Gastroesophageal sphincter (tissue), 4 donors: ENCODE measurements at regions not wholly inside any gene's neighbourhood (a gene's known extent, or its start where the extent isn't known, plus 50 kb on each side); places are given as distances from the start of the nearest gene placed in this dataset.
"Not testable (repeated sequence)": the region's sequence is repeated elsewhere in the genome, so short reads cannot be mapped to it uniquely, and the experiment has no call there.

Source experiments
- ATAC-seq: fragments of 150-250 bp; one replicate; pipeline ENCODE4 v1.9.1; 2016; ENCODE audit warnings: mild to moderate bottlenecking, moderate library complexity
- H3K27ac ChIP-seq, 4 donors: fragments of 200-600 bp; sonication (generic) in 3 of 4; 1 replicate in 3 of 4; 2 replicates in 1 of 4; pipeline ENCODE4 v1.5.1; 2016 to 2019
- H3K27me3 ChIP-seq: fragments of 200-600 bp; sonication (generic); one replicate; pipeline ENCODE4 v1.5.1; 2019
- H3K36me3 ChIP-seq, 2 donors: fragments of 200-600 bp; sonication (generic); one replicate each; pipeline ENCODE4 v1.5.1; 2019; ENCODE audit warnings: control low read depth in 1 of 2
- H3K4me1 ChIP-seq, 3 donors: fragments of 200-600 bp; sonication (generic); 1 replicate in 2 of 3; 2 replicates in 1 of 3; pipeline ENCODE4 v1.5.1; 2016 to 2019; ENCODE audit warnings: control low read depth in 2 of 3
- H3K4me3 ChIP-seq, 2 donors: fragments of 200-600 bp; sonication (generic); one replicate each; pipeline ENCODE4 v1.5.1; 2019; ENCODE audit warnings: mild to moderate bottlenecking in 1 of 2, moderate library complexity in 1 of 2
- H3K9me3 ChIP-seq, 3 donors: fragments of 200-600 bp; sonication (generic); one replicate each; pipeline ENCODE4 v1.5.1; 2017 to 2019; ENCODE audit warnings: control low read depth in 2 of 3
- EP300 ChIP-seq: sonication (generic); formaldehyde crosslinking; IDR thresholded peaks from one replicate; pipeline ENCODE4 v1.6.1; 2017; ENCODE audit warnings: antibody characterized with exemption, mild to moderate bottlenecking
- POLR2A ChIP-seq, 2 donors: fragments of 450-650 bp; IDR thresholded peaks; one replicate each; pipeline ENCODE4 v1.6.1; 2017; ENCODE audit warnings: antibody characterized with exemption in 2 of 2, mild to moderate bottlenecking in 2 of 2, moderate library complexity in 1 of 2
- POLR2AphosphoS5 ChIP-seq: sonication (generic); formaldehyde crosslinking; IDR thresholded peaks from one replicate; pipeline ENCODE4 v1.6.1; 2017; ENCODE audit warnings: antibody characterized with exemption
- WGBS, 2 donors: methylation state at CpG; one replicate each; pipeline ENCODE4 v1.1.5; 2018; ENCODE audit warnings: low coverage in 1 of 2; 5-methylcytosine and 5-hydroxymethylcytosine counted together
- TF ChIP-seq, protein P1 (sequence below), 4 experiments: fragments of 200-600 bp in 2 of 4; fragments of 450-650 bp in 2 of 4; sonication (generic) in 1 of 4; IDR thresholded peaks; one replicate each; pipeline ENCODE4 v1.5.1; 2017 to 2019; ENCODE audit warnings: antibody characterized with exemption in 4 of 4, mild to moderate bottlenecking in 2 of 4, moderate library complexity in 2 of 4

DNA sequence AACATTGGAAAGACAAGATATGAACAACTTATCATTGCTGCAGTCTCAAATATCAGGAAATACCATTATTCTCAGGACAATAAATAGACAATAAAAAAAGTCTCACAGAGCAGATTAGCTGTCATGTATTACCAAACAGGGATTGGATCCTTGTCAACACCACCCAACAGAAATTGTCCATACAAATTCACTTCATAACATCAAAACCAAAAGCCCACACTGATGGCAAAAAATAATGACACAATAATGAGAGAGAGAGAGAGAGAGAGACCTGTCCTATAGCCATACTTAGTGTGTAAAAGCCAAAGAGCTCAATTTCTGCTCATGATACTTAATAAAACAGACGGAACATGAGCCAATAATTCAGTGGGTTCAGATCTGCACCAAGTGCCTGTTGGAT lies 96.5 kb downstream of the PPIAL4G start:
- Histone ChIP-seq H3K36me3 (no peaks in the 10 kb centered on the region), H3K27me3 (peaks cover 6% of the 10 kb centered on the region), H3K9me3 (no peaks in the 10 kb centered on the region), H3K4me3 (no peak overlapping the region), H3K4me1 (peaks cover 0 to 7% (median 0%) of the 10 kb centered on the region in 3 donors), H3K27ac (no peak overlapping the region)
- 92 to 100% methylated on average over 1 of the region's 1 CpG for WGBS, 2 donors
- no peak for TF ChIP-seq POLR2AphosphoS5
- TF ChIP-seq EP300, result no peak
- TF ChIP-seq POLR2A (IDR thresholded peaks at IDR 0.05), result no peak
- TF ChIP-seq, protein P1, sequence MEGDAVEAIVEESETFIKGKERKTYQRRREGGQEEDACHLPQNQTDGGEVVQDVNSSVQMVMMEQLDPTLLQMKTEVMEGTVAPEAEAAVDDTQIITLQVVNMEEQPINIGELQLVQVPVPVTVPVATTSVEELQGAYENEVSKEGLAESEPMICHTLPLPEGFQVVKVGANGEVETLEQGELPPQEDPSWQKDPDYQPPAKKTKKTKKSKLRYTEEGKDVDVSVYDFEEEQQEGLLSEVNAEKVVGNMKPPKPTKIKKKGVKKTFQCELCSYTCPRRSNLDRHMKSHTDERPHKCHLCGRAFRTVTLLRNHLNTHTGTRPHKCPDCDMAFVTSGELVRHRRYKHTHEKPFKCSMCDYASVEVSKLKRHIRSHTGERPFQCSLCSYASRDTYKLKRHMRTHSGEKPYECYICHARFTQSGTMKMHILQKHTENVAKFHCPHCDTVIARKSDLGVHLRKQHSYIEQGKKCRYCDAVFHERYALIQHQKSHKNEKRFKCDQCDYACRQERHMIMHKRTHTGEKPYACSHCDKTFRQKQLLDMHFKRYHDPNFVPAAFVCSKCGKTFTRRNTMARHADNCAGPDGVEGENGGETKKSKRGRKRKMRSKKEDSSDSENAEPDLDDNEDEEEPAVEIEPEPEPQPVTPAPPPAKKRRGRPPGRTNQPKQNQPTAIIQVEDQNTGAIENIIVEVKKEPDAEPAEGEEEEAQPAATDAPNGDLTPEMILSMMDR (IDR thresholded peaks at IDR 0.05), result no peak
- ATAC-seq, result no peak

DNA sequence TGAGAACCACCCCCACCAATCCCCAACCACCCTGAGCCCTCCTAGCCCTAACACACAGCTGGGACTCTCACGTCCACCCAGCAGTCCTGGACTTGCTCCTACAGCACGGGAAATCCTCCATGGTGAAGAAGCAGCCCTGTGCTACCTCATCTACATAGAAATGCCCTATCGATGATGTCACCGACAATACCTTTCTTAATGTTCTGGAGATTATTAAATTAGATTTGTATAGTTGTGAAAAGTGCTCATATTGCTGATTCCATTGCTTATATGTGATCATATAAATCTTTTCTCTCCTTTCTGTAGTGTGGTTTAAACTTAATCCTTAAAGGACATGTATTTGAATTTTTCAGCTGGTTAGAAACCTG lies 97.1 kb downstream of the PPIAL4G start:
- not testable (repeated sequence) for H3K27ac ChIP-seq, H3K9me3 ChIP-seq, H3K36me3 ChIP-seq, H3K4me3 ChIP-seq, ATAC-seq, H3K27me3 ChIP-seq, H3K4me1 ChIP-seq
- 90 to 92% methylated on average over 2 to 4 of the region's 4 CpGs for WGBS, 2 donors

DNA sequence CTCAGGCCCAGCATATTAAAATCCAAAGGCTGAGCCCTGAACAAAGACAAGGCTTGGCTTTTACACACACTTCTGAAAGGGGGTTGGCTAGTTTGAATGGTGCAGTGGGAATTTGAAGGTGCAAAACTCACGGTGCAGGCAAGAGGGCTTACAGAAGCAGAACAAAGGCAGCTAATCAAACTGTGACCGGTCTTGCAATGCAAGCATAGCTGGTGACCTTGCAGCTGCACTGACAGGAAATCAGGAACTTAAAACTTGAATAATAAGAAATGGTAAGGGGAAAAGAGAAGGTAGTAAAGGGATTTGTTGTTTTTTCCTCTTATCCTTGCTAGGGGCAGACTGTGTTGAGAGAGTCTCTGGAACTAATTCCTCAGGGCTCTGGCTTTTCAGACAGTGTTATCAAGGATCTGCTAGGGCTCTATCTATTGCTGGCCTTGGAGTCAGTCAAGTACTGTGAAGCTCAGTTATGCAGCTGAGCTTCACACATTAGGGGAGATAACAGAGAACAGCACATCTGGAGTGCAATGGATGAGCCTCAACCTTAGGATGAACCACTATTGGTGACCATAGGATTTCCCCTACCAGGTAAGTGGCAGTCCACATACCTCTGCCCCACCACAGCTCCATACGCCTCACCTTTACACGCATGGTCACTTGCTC lies 97.6 kb downstream of the PPIAL4G start:
- Histone ChIP-seq H3K4me3 (no peak overlapping the region), H3K27ac (no peak overlapping the region), H3K36me3 (no peaks in the 10 kb centered on the region), H3K4me1 (peaks cover 0 to 7% (median 0%) of the 10 kb centered on the region in 3 donors), H3K27me3 (peaks cover 6% of the 10 kb centered on the region), H3K9me3 (no peaks in the 10 kb centered on the region)
- no peak for TF ChIP-seq POLR2A (IDR thresholded peaks at IDR 0.05)
- no peak for TF ChIP-seq EP300
- no peak for ATAC-seq
- WGBS, 2 donors, result 60 to 100% methylated on average over 2 to 4 of the region's 4 CpGs

DNA sequence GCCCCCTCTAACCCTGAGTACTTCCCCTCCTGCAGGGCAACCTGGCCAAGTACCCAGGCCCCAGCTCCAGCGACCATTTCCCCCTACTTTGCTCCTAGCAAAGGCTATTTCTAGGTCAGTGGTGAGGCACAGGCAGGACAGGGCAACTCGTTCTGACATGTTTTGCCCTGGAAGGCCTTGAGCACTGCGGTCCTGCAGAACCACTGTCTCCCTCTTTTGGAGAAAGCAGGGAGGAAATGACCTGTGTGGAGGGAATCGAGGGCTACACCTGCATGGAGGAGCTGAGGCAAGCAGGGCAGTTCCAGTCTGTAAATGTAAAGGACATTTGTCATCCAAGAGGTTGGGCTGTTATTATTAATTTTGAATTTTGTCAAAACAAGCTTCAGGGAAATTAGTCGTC lies 99.1 kb downstream of the PPIAL4G start:
- TF ChIP-seq, protein P1 (IDR thresholded peaks at IDR 0.05), result no peak
- TF ChIP-seq EP300, result no peak
- TF ChIP-seq POLR2AphosphoS5, result no peak
- no peak for TF ChIP-seq POLR2A (IDR thresholded peaks at IDR 0.05)
- H3K27me3 ChIP-seq, result peaks cover 18% of the 10 kb centered on the region
- H3K36me3 ChIP-seq, result no peaks in the 10 kb centered on the region
- H3K4me3 ChIP-seq, result no peak overlapping the region
- no peaks in the 10 kb centered on the region for H3K9me3 ChIP-seq
- no peak for ATAC-seq
- peaks cover 0 to 7% (median 0%) of the 10 kb centered on the region in 3 donors for H3K4me1 ChIP-seq
- WGBS, 2 donors, result 92 to 100% methylated on average over 1 to 2 of the region's 5 CpGs
- no peak overlapping the region for H3K27ac ChIP-seq

DNA sequence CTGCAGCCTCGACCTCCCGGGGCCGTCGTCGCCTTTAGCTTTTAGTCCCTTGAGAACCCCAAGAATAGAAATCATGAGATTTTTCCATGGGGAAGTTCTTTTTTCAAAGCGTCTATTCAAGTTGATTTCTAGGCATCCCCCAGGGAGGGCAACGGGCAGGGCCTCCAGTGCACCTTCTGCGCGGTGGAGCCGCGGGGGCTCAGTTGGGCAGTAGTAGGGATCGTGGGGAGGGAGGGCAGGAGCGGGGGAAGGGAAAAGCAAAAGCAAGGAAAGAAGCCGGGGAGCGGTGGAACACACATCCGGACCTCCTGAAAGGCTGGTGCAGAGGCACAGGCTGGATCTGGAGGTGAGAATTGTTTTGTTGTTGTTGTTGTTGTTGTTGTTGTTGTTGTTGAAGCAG lies 103.4 kb downstream of the PPIAL4G start:
- no peaks in the 10 kb centered on the region for H3K36me3 ChIP-seq
- peaks cover 19% of the 10 kb centered on the region for H3K27me3 ChIP-seq
- H3K4me3 ChIP-seq, result no peak overlapping the region
- no peak for ATAC-seq
- no peaks in the 10 kb centered on the region for H3K4me1 ChIP-seq
- no peak overlapping the region for H3K27ac ChIP-seq
- 51 to 55% methylated on average over 4 to 5 of the region's 16 CpGs for WGBS, 2 donors
- no peaks in the 10 kb centered on the region for H3K9me3 ChIP-seq
- TF ChIP-seq EP300 (no peak), POLR2AphosphoS5 (no peak), POLR2A (IDR thresholded peaks at IDR 0.05) (no peak)
- TF ChIP-seq, protein P1 (IDR thresholded peaks at IDR 0.05), result no peak

DNA sequence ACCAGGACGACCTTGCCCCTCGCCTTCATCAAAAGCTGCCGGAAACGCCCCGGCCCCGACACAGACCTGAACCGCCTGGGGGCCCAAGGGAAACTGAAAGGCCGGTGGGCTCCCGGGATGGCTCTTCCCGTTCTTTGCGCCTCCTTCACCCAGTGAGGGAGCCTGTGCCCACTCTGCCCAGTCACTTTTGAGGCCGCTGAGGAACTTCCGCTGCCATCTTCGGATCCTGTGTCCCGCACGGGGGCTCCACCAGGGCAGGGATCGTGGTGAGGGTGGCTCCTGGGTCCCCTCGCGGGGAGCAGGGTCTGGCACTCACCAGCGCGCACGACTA lies 104.0 kb downstream of the PPIAL4G start:
- no peaks in the 10 kb centered on the region for H3K4me1 ChIP-seq
- no peaks in the 10 kb centered on the region for H3K36me3 ChIP-seq
- TF ChIP-seq EP300, result no peak
- TF ChIP-seq, protein P1 (IDR thresholded peaks at IDR 0.05), result no peak
- no peak for TF ChIP-seq POLR2AphosphoS5
- TF ChIP-seq POLR2A (IDR thresholded peaks at IDR 0.05), result no peak
- no peak for ATAC-seq
- peaks cover 19% of the 10 kb centered on the region for H3K27me3 ChIP-seq
- no peak overlapping the region for H3K4me3 ChIP-seq
- no peak overlapping the region for H3K27ac ChIP-seq
- H3K9me3 ChIP-seq, result no peaks in the 10 kb centered on the region
- 54 to 100% methylated on average over 1 to 12 of the region's 22 CpGs for WGBS, 2 donors

DNA sequence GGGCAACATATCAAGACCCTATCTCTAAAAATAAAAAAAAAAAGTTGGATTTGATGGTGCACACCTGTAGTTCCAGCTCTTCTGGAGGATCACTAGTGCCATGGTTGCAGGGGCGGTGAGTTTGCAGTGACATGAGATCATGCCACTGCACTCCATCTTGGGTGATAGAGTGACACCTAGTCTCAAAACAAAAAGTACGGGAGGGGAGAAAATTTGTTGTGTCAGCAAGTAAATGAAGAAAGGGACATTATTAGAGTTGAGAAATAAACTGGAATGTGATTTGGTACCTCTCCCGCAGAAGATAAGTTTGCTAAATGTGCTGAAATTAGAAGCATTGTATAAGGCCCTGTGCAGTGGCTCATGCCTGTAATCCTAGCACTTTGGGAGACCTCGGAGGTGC lies 105.1 kb downstream of the PPIAL4G start:
- H3K27ac ChIP-seq, H3K4me1 ChIP-seq, H3K36me3 ChIP-seq, ATAC-seq, H3K9me3 ChIP-seq, H3K4me3 ChIP-seq: not testable (repeated sequence)
- peaks cover 19% of the 10 kb centered on the region for H3K27me3 ChIP-seq
- 82 to 100% methylated on average over 3 of the region's 4 CpGs for WGBS, 2 donors

DNA sequence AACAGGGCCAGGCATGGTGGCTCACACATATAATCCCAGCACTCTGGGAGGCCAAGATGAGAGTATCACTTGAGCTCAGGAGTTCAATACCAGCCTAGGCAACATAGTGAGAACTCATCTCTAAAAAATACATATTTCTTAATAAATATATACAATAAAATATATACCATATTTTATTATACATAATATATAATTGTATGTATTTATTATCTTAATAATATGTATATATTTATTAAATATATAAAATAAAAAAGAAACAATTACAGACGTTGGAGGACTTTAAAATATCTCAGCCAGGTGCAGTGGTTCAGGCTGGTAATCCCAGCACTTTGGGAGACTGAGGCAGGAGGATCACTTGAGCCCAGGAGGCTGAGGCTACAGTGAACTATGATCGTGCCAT lies 106.1 kb downstream of the PPIAL4G start:
- 84 to 89% methylated on average over 2 of the region's 2 CpGs for WGBS, 2 donors
- H3K4me3 ChIP-seq, result not testable (repeated sequence)
- peaks cover 14% of the 10 kb centered on the region for H3K27me3 ChIP-seq

More for the DNA sequence above, 106.1 kb downstream of the PPIAL4G start:
- H3K9me3 ChIP-seq, H3K36me3 ChIP-seq, H3K4me1 ChIP-seq, ATAC-seq, H3K27ac ChIP-seq: not testable (repeated sequence)
